Liver (tissue), 8 donors: ENCODE measurements at regions not wholly inside any gene's neighbourhood (a gene's known extent, or its start where the extent isn't known, plus 50 kb on each side); places are given as distances from the start of the nearest gene placed in this dataset.

ENCODE experiments used
- DNase-seq: peaks from one replicate; pipeline ENCODE4 v3.0.0-alpha.2; 2017; ENCODE audit warnings: low spot score
- H3K27ac ChIP-seq, 2 donors: one replicate each; pipeline ENCODE4 v1.7.0; 2013; ENCODE audit warnings: inconsistent platforms in 2 of 2, low read length in 2 of 2, control low read depth in 1 of 2, low read depth in 1 of 2, mild to moderate bottlenecking in 1 of 2
- H3K27me3 ChIP-seq, 4 donors: one replicate each; pipeline versions ENCODE4 v1.6.1 to v1.7.0; 2013; ENCODE audit warnings: low read length in 3 of 4, inconsistent platforms in 1 of 4, mild to moderate bottlenecking in 1 of 4, moderate library complexity in 1 of 4; ENCODE audit not compliant: control insufficient read depth in 4 of 4, insufficient read depth in 4 of 4
- H3K36me3 ChIP-seq, 4 donors: one replicate each; pipeline versions ENCODE4 v1.6.1 to v1.7.0; 2013; ENCODE audit warnings: low read length in 3 of 4, mild to moderate bottlenecking in 3 of 4, low read depth in 1 of 4, moderate library complexity in 1 of 4; ENCODE audit not compliant: control insufficient read depth in 4 of 4, insufficient read depth in 3 of 4
- H3K4me1 ChIP-seq, 4 donors: one replicate each; pipeline versions ENCODE4 v1.6.1 to v1.7.0; 2013; ENCODE audit warnings: low read length in 3 of 4, mild to moderate bottlenecking in 3 of 4, moderate library complexity in 1 of 4; ENCODE audit not compliant: control insufficient read depth in 4 of 4, insufficient read depth in 4 of 4
- H3K4me3 ChIP-seq, 3 donors: one replicate each; pipeline versions ENCODE4 v1.6.1 to v1.7.0; 2013; ENCODE audit warnings: low read length in 3 of 3, control low read depth in 1 of 3, low read depth in 1 of 3, mild to moderate bottlenecking in 1 of 3
- H3K9ac ChIP-seq, 2 donors: one replicate each; pipeline ENCODE4 v1.7.0; 2013; ENCODE audit warnings: low read length in 2 of 2, mild to moderate bottlenecking in 2 of 2, moderate library complexity in 2 of 2, control low read depth in 1 of 2, low read depth in 1 of 2
- H3K9me3 ChIP-seq, 4 donors: one replicate each; pipeline versions ENCODE4 v1.6.1 to v1.7.0; 2013; ENCODE audit warnings: low read length in 3 of 4; ENCODE audit not compliant: control insufficient read depth in 4 of 4
- ATF3 ChIP-seq: IDR thresholded peaks from 2 replicates; pipeline ENCODE4 v1.6.1; 2016; ENCODE audit warnings: antibody characterized with exemption
- CTCF ChIP-seq: fragments of 150-350 bp; IDR thresholded peaks from 2 replicates; pipeline ENCODE4 v1.5.1; 2017; ENCODE audit warnings: improper control_type of control experiment, low read depth, low read length; ENCODE audit not compliant: missing input control
- FOXA2 ChIP-seq: IDR thresholded peaks from 2 replicates; pipeline ENCODE4 v1.6.1; 2016; ENCODE audit warnings: antibody characterized with exemption
- GABPA ChIP-seq, 2 donors: IDR thresholded peaks in 1 of 2; conservative IDR thresholded peaks in 1 of 2; 2 replicates each; pipeline ENCODE4 v1.6.1; 2016; ENCODE audit warnings: antibody characterized with exemption in 2 of 2, mild to moderate bottlenecking in 1 of 2, moderate library complexity in 1 of 2
- HNF4A ChIP-seq, 2 donors: conservative IDR thresholded peaks; 2 replicates each; pipeline ENCODE4 v1.6.1; 2016; ENCODE audit warnings: antibody characterized with exemption in 2 of 2, mild to moderate bottlenecking in 2 of 2
- HNF4G ChIP-seq: IDR thresholded peaks from 2 replicates; pipeline ENCODE4 v1.6.1; 2016; ENCODE audit warnings: antibody characterized with exemption
- JUND ChIP-seq, 2 donors: IDR thresholded peaks; 2 replicates each; pipeline ENCODE4 v1.6.1; 2016; ENCODE audit warnings: antibody characterized with exemption in 2 of 2
- MAX ChIP-seq: IDR thresholded peaks from 2 replicates; pipeline ENCODE4 v1.6.1; 2016; ENCODE audit warnings: antibody characterized with exemption
- RAD21 ChIP-seq, 2 donors: IDR thresholded peaks; 2 replicates each; pipeline ENCODE4 v1.6.1; 2016; ENCODE audit warnings: antibody characterized with exemption in 2 of 2, mild to moderate bottlenecking in 2 of 2
- REST ChIP-seq: IDR thresholded peaks from 2 replicates; pipeline ENCODE4 v1.6.1; 2016; ENCODE audit warnings: antibody characterized with exemption, mild to moderate bottlenecking
- RXRA ChIP-seq, 2 donors: IDR thresholded peaks; 2 replicates each; pipeline ENCODE4 v1.6.1; 2017 to 2018; ENCODE audit warnings: antibody characterized with exemption in 2 of 2, mild to moderate bottlenecking in 1 of 2
- SP1 ChIP-seq: IDR thresholded peaks from 2 replicates; pipeline ENCODE4 v1.6.1; 2018; ENCODE audit warnings: antibody characterized with exemption, mild to moderate bottlenecking
- TAF1 ChIP-seq: conservative IDR thresholded peaks from 2 replicates; pipeline ENCODE4 v1.6.1; 2016; ENCODE audit warnings: antibody characterized with exemption, mild to moderate bottlenecking
- YY1 ChIP-seq: IDR thresholded peaks from 2 replicates; pipeline ENCODE4 v1.6.1; 2016; ENCODE audit warnings: antibody characterized with exemption, mild to moderate bottlenecking
- WGBS: extraction: QIAGEN DNeasy Blood & Tissue Kit; methylation state at CpG from one replicate; pipeline ENCODE4 v1.1.7; 2013; 5-methylcytosine and 5-hydroxymethylcytosine counted together
- TF ChIP-seq, protein P1 (sequence below): IDR thresholded peaks from 2 replicates; pipeline ENCODE4 v1.6.1; 2016; ENCODE audit warnings: antibody characterized with exemption
- donor health status: healthy.
- donor health status: healthy.
- donor health status: healthy.
- donor health status: healthy.
- donor health status: healthy.

- no peak for DNase-seq
- Histone ChIP-seq H3K27me3 (no peaks in the 10 kb centered on the region), H3K27ac (no peak overlapping the region), H3K9me3 (no peaks in the 10 kb centered on the region), H3K36me3 (no peaks in the 10 kb centered on the region), H3K9ac (no peak overlapping the region), H3K4me1 (no peaks in the 10 kb centered on the region), H3K4me3 (no peak overlapping the region)
- TF ChIP-seq TAF1 = no peak
- TF ChIP-seq RXRA (IDR thresholded peaks at IDR 0.05) = no peak
- TF ChIP-seq YY1 = no peak
- TF ChIP-seq, protein P1, sequence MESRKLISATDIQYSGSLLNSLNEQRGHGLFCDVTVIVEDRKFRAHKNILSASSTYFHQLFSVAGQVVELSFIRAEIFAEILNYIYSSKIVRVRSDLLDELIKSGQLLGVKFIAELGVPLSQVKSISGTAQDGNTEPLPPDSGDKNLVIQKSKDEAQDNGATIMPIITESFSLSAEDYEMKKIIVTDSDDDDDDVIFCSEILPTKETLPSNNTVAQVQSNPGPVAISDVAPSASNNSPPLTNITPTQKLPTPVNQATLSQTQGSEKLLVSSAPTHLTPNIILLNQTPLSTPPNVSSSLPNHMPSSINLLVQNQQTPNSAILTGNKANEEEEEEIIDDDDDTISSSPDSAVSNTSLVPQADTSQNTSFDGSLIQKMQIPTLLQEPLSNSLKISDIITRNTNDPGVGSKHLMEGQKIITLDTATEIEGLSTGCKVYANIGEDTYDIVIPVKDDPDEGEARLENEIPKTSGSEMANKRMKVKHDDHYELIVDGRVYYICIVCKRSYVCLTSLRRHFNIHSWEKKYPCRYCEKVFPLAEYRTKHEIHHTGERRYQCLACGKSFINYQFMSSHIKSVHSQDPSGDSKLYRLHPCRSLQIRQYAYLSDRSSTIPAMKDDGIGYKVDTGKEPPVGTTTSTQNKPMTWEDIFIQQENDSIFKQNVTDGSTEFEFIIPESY = no peak
- WGBS = 72% methylated on average over 3 of the region's 3 CpGs
Observed at GRCh38 chr5:113755516-113755915, 242.0 kb downstream of the YTHDC2 start.

DNA sequence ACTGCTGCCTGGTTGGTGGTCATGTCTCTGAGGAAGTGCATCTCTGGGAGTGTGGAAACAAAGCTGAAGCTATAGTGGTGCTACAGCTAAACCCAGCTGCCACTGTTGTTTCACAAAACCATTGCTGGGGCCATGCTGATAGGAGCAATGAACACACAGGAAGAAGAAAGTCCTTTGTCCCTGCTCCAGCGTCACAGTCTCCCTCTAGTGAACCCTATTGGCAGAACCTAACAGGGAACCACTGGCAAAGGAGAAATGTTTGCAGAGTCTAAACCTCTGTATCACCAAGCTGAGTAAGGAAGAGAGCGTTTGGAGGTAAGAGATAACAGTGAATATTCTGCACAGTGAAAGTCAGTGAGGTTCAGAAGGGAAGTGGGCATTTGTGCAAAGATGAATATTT lies 244.0 kb downstream of the YTHDC2 start:
- no peak for DNase-seq
- no peak overlapping the region for H3K27ac ChIP-seq
- H3K9ac ChIP-seq = no peak overlapping the region
- no peaks in the 10 kb centered on the region for H3K9me3 ChIP-seq
- WGBS = 54% methylated on average over 2 of the region's 2 CpGs
- TF ChIP-seq JUND (IDR thresholded peaks at IDR 0.05) = no peak
- TF ChIP-seq GABPA (IDR thresholded peaks at IDR 0.05 in 1 of 2, conservative IDR thresholded peaks at IDR 0.05 in 1 of 2) = no peak
- H3K36me3 ChIP-seq = no peaks in the 10 kb centered on the region
- H3K27me3 ChIP-seq = no peaks in the 10 kb centered on the region
- no peaks in the 10 kb centered on the region for H3K4me1 ChIP-seq
- H3K4me3 ChIP-seq = no peak overlapping the region

- no peaks in the 10 kb centered on the region for H3K36me3 ChIP-seq
- H3K4me3 ChIP-seq = no peak overlapping the region
- WGBS = 43% methylated on average over 2 of the region's 2 CpGs
- no peaks in the 10 kb centered on the region for H3K27me3 ChIP-seq
- TF ChIP-seq ATF3 (no peak), RXRA (IDR thresholded peaks at IDR 0.05) (no peak), RAD21 (IDR thresholded peaks at IDR 0.05) (no peak), JUND (IDR thresholded peaks at IDR 0.05) (no peak), MAX (no peak), HNF4G (no peak), SP1 (no peak), FOXA2 (no peak), HNF4A (conservative IDR thresholded peaks at IDR 0.05) (no peak)
- H3K27ac ChIP-seq = no peak overlapping the region
- no peaks in the 10 kb centered on the region for H3K9me3 ChIP-seq
- no peak overlapping the region for H3K9ac ChIP-seq
- no peaks in the 10 kb centered on the region for H3K4me1 ChIP-seq
- DNase-seq = no peak
Observed at GRCh38 chr5:113759505-113759904, 246.0 kb downstream of the YTHDC2 start.

GRCh38 chr5:113760486-113760885 lies 247.0 kb downstream of the YTHDC2 start:
- Histone ChIP-seq H3K36me3 (no peaks in the 10 kb centered on the region), H3K27ac (no peak overlapping the region), H3K9me3 (peaks cover 0 to 3% (median 0%) of the 10 kb centered on the region in 4 donors), H3K9ac (no peak overlapping the region), H3K27me3 (no peaks in the 10 kb centered on the region), H3K4me1 (no peaks in the 10 kb centered on the region), H3K4me3 (no peak overlapping the region)
- 44% methylated on average over 1 of the region's 1 CpG for WGBS
- no peak for DNase-seq
- TF ChIP-seq FOXA2 (no peak), RAD21 (IDR thresholded peaks at IDR 0.05) (no peak), YY1 (no peak), RXRA (IDR thresholded peaks at IDR 0.05) (no peak), SP1 (no peak), MAX (no peak), TAF1 (no peak), CTCF (no peak), REST (no peak), HNF4A (conservative IDR thresholded peaks at IDR 0.05) (no peak)
